A549 (cell line): ENCODE measurements at regions not wholly inside any gene's neighbourhood (a gene's known extent, or its start where the extent isn't known, plus 50 kb on each side); places are given as distances from the start of the nearest gene placed in this dataset.

Source experiments
- PHF8 ChIP-seq: fragments of 200-600 bp; sonication (generic); IDR thresholded peaks from 2 replicates; pipeline ENCODE4 v1.6.1; 2016; ENCODE audit warnings: low read depth, mild to moderate bottlenecking, antibody characterized with exemption, moderate library complexity, borderline replicate concordance
- POLR2A ChIP-seq: IDR thresholded peaks from 2 replicates; pipeline ENCODE4 v1.6.1; 2012; ENCODE audit warnings: mild to moderate bottlenecking, low read length
- POLR2AphosphoS2 ChIP-seq: conservative IDR thresholded peaks from 2 replicates; pipeline ENCODE4 v1.6.1; 2012; ENCODE audit warnings: low read length, improper control_type of control experiment, inconsistent platforms
- REST ChIP-seq: fragments of 200-600 bp; sonication (generic); IDR thresholded peaks from 2 replicates; pipeline ENCODE4 v1.6.1; 2016; ENCODE audit warnings: antibody characterized with exemption, mild to moderate bottlenecking, moderate library complexity
- TF ChIP-seq, protein P1 (sequence below): fragments of >200 bp; sonication (Bioruptor Twin); formaldehyde crosslinking; IDR thresholded peaks from 3 replicates; pipeline ENCODE4 v1.5.1; 2016

DNA sequence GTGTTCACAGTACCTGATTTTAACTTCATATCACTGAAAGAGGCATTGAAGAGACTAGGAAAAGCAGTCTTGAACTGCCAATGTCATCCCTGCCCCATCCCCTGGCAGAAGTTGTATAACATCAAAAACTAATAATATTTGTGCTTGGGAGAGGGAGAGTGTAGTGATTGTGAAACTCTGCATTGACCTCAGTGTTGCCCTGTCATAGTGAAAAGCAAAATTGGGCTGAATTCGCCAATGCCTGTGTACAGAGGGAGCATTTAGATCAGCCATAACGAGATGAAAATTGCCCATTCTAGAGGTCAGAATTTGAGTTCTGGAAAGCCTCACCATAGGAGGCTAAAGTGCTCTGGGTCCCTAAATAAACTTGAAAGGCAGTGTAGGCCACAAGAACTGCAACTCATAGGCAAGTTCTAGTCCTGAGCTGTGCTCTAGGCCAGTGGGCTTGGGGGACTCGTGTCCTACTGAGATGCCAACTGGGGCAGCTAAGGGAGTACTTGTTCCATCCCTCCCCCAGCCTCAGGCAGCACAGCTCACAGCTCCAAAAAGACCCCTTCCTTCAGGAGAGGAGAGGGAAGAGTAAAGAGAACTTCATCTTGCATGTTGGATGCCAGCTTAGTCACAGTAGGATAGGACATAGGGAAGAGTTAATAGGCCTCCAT is 855.6 kb downstream of the TSN start:
- no peak for TF ChIP-seq PHF8
- TF ChIP-seq REST: no peak
- TF ChIP-seq, protein P1, sequence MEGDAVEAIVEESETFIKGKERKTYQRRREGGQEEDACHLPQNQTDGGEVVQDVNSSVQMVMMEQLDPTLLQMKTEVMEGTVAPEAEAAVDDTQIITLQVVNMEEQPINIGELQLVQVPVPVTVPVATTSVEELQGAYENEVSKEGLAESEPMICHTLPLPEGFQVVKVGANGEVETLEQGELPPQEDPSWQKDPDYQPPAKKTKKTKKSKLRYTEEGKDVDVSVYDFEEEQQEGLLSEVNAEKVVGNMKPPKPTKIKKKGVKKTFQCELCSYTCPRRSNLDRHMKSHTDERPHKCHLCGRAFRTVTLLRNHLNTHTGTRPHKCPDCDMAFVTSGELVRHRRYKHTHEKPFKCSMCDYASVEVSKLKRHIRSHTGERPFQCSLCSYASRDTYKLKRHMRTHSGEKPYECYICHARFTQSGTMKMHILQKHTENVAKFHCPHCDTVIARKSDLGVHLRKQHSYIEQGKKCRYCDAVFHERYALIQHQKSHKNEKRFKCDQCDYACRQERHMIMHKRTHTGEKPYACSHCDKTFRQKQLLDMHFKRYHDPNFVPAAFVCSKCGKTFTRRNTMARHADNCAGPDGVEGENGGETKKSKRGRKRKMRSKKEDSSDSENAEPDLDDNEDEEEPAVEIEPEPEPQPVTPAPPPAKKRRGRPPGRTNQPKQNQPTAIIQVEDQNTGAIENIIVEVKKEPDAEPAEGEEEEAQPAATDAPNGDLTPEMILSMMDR: no peak
- TF ChIP-seq POLR2AphosphoS2: no peak
- no peak for TF ChIP-seq POLR2A
